CD14-positive monocyte (primary cell): ENCODE measurements at regions not wholly inside any gene's neighbourhood (a gene's known extent, or its start where the extent isn't known, plus 50 kb on each side); places are given as distances from the start of the nearest gene placed in this dataset.

Experiments
- DNase-seq, 3 donors: peaks; one replicate each; pipeline ENCODE4 v3.0.0-alpha.2; 2011 to 2022
- H2AFZ ChIP-seq: 2 replicates; pipeline ENCODE4 v1.6.0; 2012; ENCODE audit warnings: mild to moderate bottlenecking, low read depth, low read length, inconsistent platforms; ENCODE audit not compliant: insufficient read depth, poor library complexity, severe bottlenecking
- H3K27ac ChIP-seq, 2 donors: 1 replicate in 1 of 2; 2 replicates in 1 of 2; pipeline ENCODE4 v1.5.1; 2012 to 2013; ENCODE audit warnings: low read length in 2 of 2, control low read depth in 1 of 2, inconsistent platforms in 1 of 2, low read depth in 1 of 2, mild to moderate bottlenecking in 1 of 2
- H3K27me3 ChIP-seq, 2 donors: one replicate each; pipeline versions ENCODE4 v1.6.0 to v1.6.1; 2011 to 2013; ENCODE audit warnings: low read length in 2 of 2; ENCODE audit not compliant: control insufficient read depth in 2 of 2, insufficient read depth in 2 of 2
- H3K36me3 ChIP-seq, 2 donors: replicated peaks in 1 of 2; 1 replicate in 1 of 2; 2 replicates in 1 of 2; pipeline versions ENCODE4 v1.5.1 to v1.6.1; 2012 to 2013; ENCODE audit warnings: low read length in 2 of 2, control low read depth in 1 of 2, inconsistent platforms in 1 of 2, mild to moderate bottlenecking in 1 of 2; ENCODE audit not compliant: insufficient read depth in 2 of 2, control insufficient read depth in 1 of 2
- H3K4me1 ChIP-seq, 2 donors: 1 replicate in 1 of 2; 2 replicates in 1 of 2; pipeline versions ENCODE4 v1.5.1 to v1.6.1; 2012 to 2013; ENCODE audit warnings: low read length in 2 of 2, control low read depth in 1 of 2, inconsistent platforms in 1 of 2, mild to moderate bottlenecking in 1 of 2, moderate library complexity in 1 of 2; ENCODE audit not compliant: insufficient read depth in 2 of 2, control insufficient read depth in 1 of 2
- H3K4me2 ChIP-seq: replicated peaks from 2 replicates; pipeline ENCODE3; 2012; ENCODE audit warnings: low read length, moderate library complexity, mild to moderate bottlenecking; ENCODE audit not compliant: poor library complexity, severe bottlenecking; ENCODE audit errors: extremely low read depth
- H3K4me3 ChIP-seq, 3 experiments: fragments of 200-600 bp in 1 of 3; sonication (generic) in 1 of 3; replicated peaks in 1 of 3; 1 replicate in 2 of 3; 2 replicates in 1 of 3; pipeline ENCODE4 v1.5.1; 2011 to 2013; ENCODE audit warnings: low read length in 3 of 3, mild to moderate bottlenecking in 3 of 3, control low read depth in 2 of 3, low read depth in 2 of 3, inconsistent platforms in 1 of 3, moderate library complexity in 1 of 3
- H3K79me2 ChIP-seq: 2 replicates; pipeline ENCODE4 v1.6.0; 2012; ENCODE audit warnings: mild to moderate bottlenecking, control low read depth, inconsistent platforms, low read length, moderate library complexity; ENCODE audit not compliant: insufficient read depth
- H3K9ac ChIP-seq: 2 replicates; pipeline ENCODE4 v1.6.0; 2017; ENCODE audit warnings: low read length, mild to moderate bottlenecking; ENCODE audit not compliant: insufficient read depth, poor library complexity, severe bottlenecking
- H3K9me3 ChIP-seq, 2 donors: replicated peaks in 1 of 2; 1 replicate in 1 of 2; 2 replicates in 1 of 2; pipeline versions ENCODE4 v1.5.1 to v1.6.1; 2012 to 2013; ENCODE audit warnings: low read length in 2 of 2, control low read depth in 1 of 2; ENCODE audit not compliant: control insufficient read depth in 1 of 2, insufficient read depth in 1 of 2
- H4K20me1 ChIP-seq: 2 replicates; pipeline ENCODE4 v1.6.0; 2012; ENCODE audit warnings: mild to moderate bottlenecking, low read length, control low read depth, moderate library complexity; ENCODE audit not compliant: insufficient read depth
- H3K27ac Mint-ChIP-seq, 7 donors: one replicate each; pipeline ENCODE4 v1.8.0; 2020; ENCODE audit warnings: mild to moderate bottlenecking in 7 of 7, mixed read lengths in 7 of 7, moderate library complexity in 6 of 7, inconsistent platforms in 2 of 7
- H3K27me3 Mint-ChIP-seq, 3 donors: one replicate each; pipeline ENCODE4 v1.8.0; 2021 to 2022; ENCODE audit warnings: low read depth in 3 of 3, mild to moderate bottlenecking in 3 of 3, mixed read lengths in 3 of 3, moderate library complexity in 3 of 3, inconsistent platforms in 1 of 3
- H3K36me3 Mint-ChIP-seq, 2 donors: one replicate each; pipeline ENCODE4 v1.8.0; 2020; ENCODE audit warnings: mixed read lengths in 2 of 2, inconsistent platforms in 1 of 2, mild to moderate bottlenecking in 1 of 2
- H3K4me1 Mint-ChIP-seq: one replicate; pipeline ENCODE4 v1.8.0; 2020; ENCODE audit warnings: mild to moderate bottlenecking, mixed read lengths
- H3K4me3 Mint-ChIP-seq, 2 donors: one replicate each; pipeline ENCODE4 v1.8.0; 2020; ENCODE audit warnings: mild to moderate bottlenecking in 2 of 2, mixed read lengths in 2 of 2, moderate library complexity in 1 of 2
- H3K9me3 Mint-ChIP-seq, 7 donors: one replicate each; pipeline ENCODE4 v1.8.0; 2020 to 2022; ENCODE audit warnings: mixed read lengths in 7 of 7, mild to moderate bottlenecking in 6 of 7, moderate library complexity in 6 of 7, inconsistent platforms in 2 of 7
- CTCF ChIP-seq: fragments of 200-600 bp; IDR thresholded peaks from one replicate; pipeline ENCODE4 v1.8.0; 2022; ENCODE audit warnings: antibody characterized with exemption, mild to moderate bottlenecking
- WGBS: methylation state at CpG from one replicate; pipeline ENCODE4 v1.1.5; 2013; ENCODE audit warnings: missing lambda C conversion rate; ENCODE audit not compliant: insufficient coverage; 5-methylcytosine and 5-hydroxymethylcytosine counted together
- intact Hi-C, 2 donors: fragments of 100-400 bp; cut with micrococcal nuclease; formaldehyde crosslinking; loops; one replicate each; pipeline versions ENCODE4 v1.15.0 to v1.15.1; 2023

GRCh38 chr5:3835811-3836210 is 240.2 kb downstream of the IRX1 start:
- Histone ChIP-seq H3K36me3 (no peaks in the 10 kb centered on the region), H3K27me3 (no peaks in the 10 kb centered on the region), H3K4me3 (no peak overlapping the region), H3K79me2 (no peaks in the 10 kb centered on the region), H3K9ac (no peak overlapping the region), H3K4me2 (no peak overlapping the region), H3K9me3 (peaks cover 3 to 7% of the 10 kb centered on the region in 2 donors), H3K27ac (no peak overlapping the region), H2AFZ (no peak overlapping the region), H3K4me1 (no peaks in the 10 kb centered on the region), H4K20me1 (no peaks in the 10 kb centered on the region)
- Mint-ChIP-seq H3K4me1 (no peaks in the 10 kb centered on the region), H3K27ac (peak overlapping the region in 1 of 7 donors; percentile 17), H3K36me3 (no peaks in the 10 kb centered on the region), H3K9me3 (peaks cover 0 to 21% (median 8%) of the 10 kb centered on the region in 7 donors), H3K27me3 (peaks cover 0 to 3% (median 0%) of the 10 kb centered on the region in 3 donors), H3K4me3 (no peak overlapping the region)
- DNase-seq = no peak
- intact Hi-C loops = no loop called here
- no peak for TF ChIP-seq CTCF
- WGBS = 74% methylated on average over 6 of the region's 8 CpGs

- no CpG with 5 or more reads among the region's 2 CpGs for WGBS
- H3K9me3 ChIP-seq = peaks cover 3 to 7% of the 10 kb centered on the region in 2 donors
- H3K27me3 Mint-ChIP-seq = peaks cover 0 to 3% (median 0%) of the 10 kb centered on the region in 3 donors
- H3K4me2 ChIP-seq = no peak overlapping the region
- no peak overlapping the region for H2AFZ ChIP-seq
- no peak overlapping the region for H3K4me3 Mint-ChIP-seq
- H3K4me1 ChIP-seq = no peaks in the 10 kb centered on the region
- H3K9ac ChIP-seq = no peak overlapping the region
- no peaks in the 10 kb centered on the region for H3K36me3 ChIP-seq
- H3K27ac ChIP-seq = no peak overlapping the region
- H3K9me3 Mint-ChIP-seq = peaks cover 0 to 20% (median 7%) of the 10 kb centered on the region in 7 donors
- no peak for TF ChIP-seq CTCF
- no peak overlapping the region for H3K4me3 ChIP-seq
- H3K4me1 Mint-ChIP-seq = no peaks in the 10 kb centered on the region
- no peaks in the 10 kb centered on the region for H3K36me3 Mint-ChIP-seq
- no peak overlapping the region for H3K27ac Mint-ChIP-seq
- H3K27me3 ChIP-seq = no peaks in the 10 kb centered on the region
- H4K20me1 ChIP-seq = no peaks in the 10 kb centered on the region
- no peak for DNase-seq
- H3K79me2 ChIP-seq = no peaks in the 10 kb centered on the region
- intact Hi-C loops = no loop called here
These were observed 240.9 kb downstream of the IRX1 start for GRCh38 chr5:3836528-3836927.
